ENCODE measurements at regions not wholly inside any gene's neighbourhood (a gene's known extent, or its start where the extent isn't known, plus 50 kb on each side); places are given as distances from the start of the nearest gene placed in this dataset.

- H3T11ph ChIP-seq (ENCODE audit: low read length): no peak overlapping the region
- H3K9ac ChIP-seq (ENCODE audit: extremely low read depth, insufficient read length, low read length): no peak overlapping the region
- no peak overlapping the region for H2BK120ac ChIP-seq (ENCODE audit: low read depth, low read length, poor library complexity, severe bottlenecking)
- no CpG with 5 or more reads among the region's 3 CpGs for WGBS (ENCODE audit: extremely low coverage, insufficient read length, low lambda C conversion rate)
- no peak overlapping the region for H2BK15ac ChIP-seq (ENCODE audit: low read depth, low read length)
- H2BK12ac ChIP-seq (ENCODE audit: insufficient read length, low read depth, low read length): no peak overlapping the region
- H3K14ac ChIP-seq (ENCODE audit: insufficient read depth, low read length): no peak overlapping the region
- no peaks in the 10 kb centered on the region for H4K20me1 ChIP-seq (ENCODE audit: control insufficient read depth, insufficient read depth, insufficient read length)
- H3K56ac ChIP-seq (ENCODE audit: insufficient read length, low read depth, low read length): no peak overlapping the region
- H3K4ac ChIP-seq (ENCODE audit: low read depth, low read length): no peak overlapping the region
- no peak overlapping the region for H2AK5ac ChIP-seq (ENCODE audit: insufficient read length, low read length)
- no peaks in the 10 kb centered on the region for H3K79me1 ChIP-seq (ENCODE audit: insufficient read depth, low read depth, low read length, poor library complexity, severe bottlenecking)
- no peak overlapping the region for H4K5ac ChIP-seq (ENCODE audit: insufficient read length, low read depth, low read length)
- H3K4me3 Mint-ChIP-seq: no peak overlapping the region
- no peaks in the 10 kb centered on the region for H3K79me2 ChIP-seq (ENCODE audit: insufficient read depth, low read length)
- no peak for TF ChIP-seq CTCF (conservative IDR thresholded peaks at IDR 0.05)
- H3K18ac ChIP-seq (ENCODE audit: insufficient read length, low read depth, low read length): no peak overlapping the region
- H3K23me2 ChIP-seq (ENCODE audit: insufficient read length, low read depth, low read length, poor library complexity, severe bottlenecking): no peaks in the 10 kb centered on the region
- no peak overlapping the region for H3K23ac ChIP-seq (ENCODE audit: insufficient read length, low read depth, low read length)
- H3K27me3 ChIP-seq (ENCODE audit: insufficient read depth, low read length): no peaks in the 10 kb centered on the region
- no peaks in the 10 kb centered on the region for H3K4me1 Mint-ChIP-seq
- H2BK20ac ChIP-seq (ENCODE audit: low read depth, low read length, poor library complexity, severe bottlenecking): no peak overlapping the region
- no peak overlapping the region for H4K91ac ChIP-seq (ENCODE audit: insufficient read length, low read depth, low read length)
- H3K27ac Mint-ChIP-seq: no peak overlapping the region
- no peak overlapping the region for H4K8ac ChIP-seq (replicated peaks; ENCODE audit: insufficient read length, low read depth, low read length)
- H3K9me3 ChIP-seq (ENCODE audit: control insufficient read depth, low read depth, low read length): peaks cover 25% of the 10 kb centered on the region
- H2AFZ ChIP-seq (ENCODE audit: low read length): no peak overlapping the region
- H3K27me3 Mint-ChIP-seq (ENCODE audit: low read depth): no peaks in the 10 kb centered on the region
- peaks cover 0 to 2% (median 0%) of the 10 kb centered on the region in 3 experiments; a peak in 1 of 7 replicates for H3K36me3 Mint-ChIP-seq (ENCODE audit: insufficient read depth in 1 of 3, low read depth in 3 of 3)
- H3K27ac ChIP-seq (ENCODE audit: insufficient read length, low read depth, low read length): no peak overlapping the region
- no peak overlapping the region for H2BK5ac ChIP-seq (ENCODE audit: insufficient read length, low read length)
- no peaks in the 10 kb centered on the region for H3K4me1 ChIP-seq (ENCODE audit: insufficient read depth, low read length)
- no peak overlapping the region for H3K4me2 ChIP-seq (ENCODE audit: insufficient read depth, insufficient read length, low read length)
- H3K9me3 Mint-ChIP-seq: peaks cover 55 to 60% of the 10 kb centered on the region in 2 experiments
- no peak for DNase-seq
Observed at GRCh38 chrX:147226801-147227200, 412.3 kb upstream of the CXorf51A start.

All from H9 (cell line).